ENCODE measurements at regions not wholly inside any gene's neighbourhood (a gene's known extent, or its start where the extent isn't known, plus 50 kb on each side); places are given as distances from the start of the nearest gene placed in this dataset.

DNA sequence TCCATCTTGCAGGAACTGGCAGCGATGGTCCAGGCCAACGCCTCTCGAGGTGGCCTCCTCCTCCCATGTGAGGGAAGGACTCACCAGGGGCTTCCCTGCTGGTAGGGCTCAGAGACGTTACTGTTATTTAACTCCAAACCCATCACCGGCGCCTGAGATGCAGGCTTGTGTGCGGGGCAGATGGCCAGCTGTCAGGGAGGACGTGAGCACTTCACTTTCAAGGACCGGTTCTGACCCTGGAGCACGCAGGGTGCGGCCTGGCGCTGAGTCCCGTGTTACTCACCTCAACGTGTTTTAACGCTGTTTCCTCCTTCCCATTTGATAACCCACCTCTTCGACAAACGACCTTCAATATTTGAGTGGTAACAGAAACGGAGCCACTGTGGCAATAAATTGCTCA is 350.2 kb downstream of the ZNF516 start:
- CTCF ChIA-PET: no interaction called here

DNA sequence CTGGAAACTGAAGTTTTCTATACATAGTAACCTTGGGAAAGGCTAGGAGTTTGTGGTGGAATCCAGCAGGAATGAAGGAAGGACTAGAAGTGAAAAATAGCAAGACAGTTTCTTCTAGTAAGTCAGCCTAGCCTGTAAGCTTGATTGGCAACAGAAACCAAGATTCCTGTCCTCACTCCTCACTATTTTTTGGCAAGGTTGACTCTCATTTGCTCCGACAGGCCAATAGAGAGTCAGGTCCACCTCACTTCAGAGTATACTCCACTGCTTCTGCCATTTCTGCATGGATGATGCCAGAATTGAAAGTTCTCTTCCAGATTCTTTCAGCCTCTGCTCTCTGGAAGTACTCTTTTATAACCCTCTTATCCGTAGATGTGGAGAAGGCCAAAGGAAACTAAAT is 352.4 kb downstream of the ZNF516 start:
- CTCF ChIA-PET: no interaction called here
- no peaks in the 10 kb centered on the region for H3K36me3 Mint-ChIP-seq
- no peaks in the 10 kb centered on the region for H3K27me3 Mint-ChIP-seq
- H3K27ac Mint-ChIP-seq: no peak overlapping the region
- H3K4me3 Mint-ChIP-seq: no peak overlapping the region
- no peak for DNase-seq
- no peaks in the 10 kb centered on the region for H3K9me3 Mint-ChIP-seq
- H3K4me1 Mint-ChIP-seq: no peaks in the 10 kb centered on the region

More for the DNA sequence above, 350.2 kb downstream of the ZNF516 start:
- H3K4me1 Mint-ChIP-seq: no peaks in the 10 kb centered on the region
- no peak overlapping the region for H3K4me3 Mint-ChIP-seq
- no peaks in the 10 kb centered on the region for H3K9me3 Mint-ChIP-seq
- DNase-seq: no peak
- no peak overlapping the region for H3K27ac Mint-ChIP-seq
- H3K27me3 Mint-ChIP-seq: no peaks in the 10 kb centered on the region
- H3K36me3 Mint-ChIP-seq: no peaks in the 10 kb centered on the region

DNA sequence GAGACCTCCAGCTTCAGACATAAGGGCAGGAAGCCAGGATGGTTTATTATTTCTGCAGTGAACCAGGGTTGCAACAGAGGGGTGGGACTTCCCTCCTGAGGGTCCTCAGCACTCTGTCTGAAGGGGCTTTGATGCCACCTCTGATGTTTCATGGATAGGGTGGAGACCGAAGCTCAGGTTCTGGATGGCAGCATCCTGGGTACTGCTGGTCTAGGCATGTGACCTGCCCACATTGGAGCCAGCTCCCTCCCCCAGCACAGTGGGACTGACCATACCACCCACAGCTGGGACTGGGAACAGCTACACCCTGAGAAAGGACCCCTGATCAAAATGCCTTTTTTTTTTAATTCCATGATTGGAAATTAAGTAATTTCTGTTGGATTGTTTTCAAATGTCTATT is 355.2 kb downstream of the ZNF516 start:
- Mint-ChIP-seq H3K4me1 (no peaks in the 10 kb centered on the region), H3K27ac (no peak overlapping the region), H3K9me3 (no peaks in the 10 kb centered on the region), H3K36me3 (no peaks in the 10 kb centered on the region), H3K27me3 (no peaks in the 10 kb centered on the region), H3K4me3 (no peak overlapping the region)
- CTCF ChIA-PET: no interaction called here
- DNase-seq: no peak

DNA sequence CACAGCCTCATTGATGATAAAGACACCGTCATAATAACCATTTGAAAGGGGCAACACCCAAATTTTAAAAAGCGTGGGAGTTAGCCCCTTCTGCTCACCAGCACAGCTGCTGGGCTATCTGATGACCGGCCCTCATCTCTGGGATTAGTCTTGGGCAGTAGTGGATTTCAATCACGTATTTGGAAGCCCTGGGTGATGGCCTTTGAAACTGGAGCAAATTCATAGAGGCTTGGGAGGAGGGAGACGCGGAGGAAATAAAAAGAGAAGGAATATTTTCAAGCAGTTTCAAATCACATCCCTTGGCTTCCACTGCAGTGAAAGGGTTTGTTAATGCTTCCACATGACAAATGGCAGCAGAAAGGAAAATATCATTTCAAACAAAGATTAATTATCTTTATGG is 357.8 kb downstream of the ZNF516 start:
- H3K27me3 Mint-ChIP-seq: no peaks in the 10 kb centered on the region
- peaks cover 5% of the 10 kb centered on the region for H3K9me3 Mint-ChIP-seq
- no peak overlapping the region for H3K27ac Mint-ChIP-seq
- CTCF ChIA-PET: no interaction called here
- H3K4me3 Mint-ChIP-seq: no peak overlapping the region
- H3K4me1 Mint-ChIP-seq: peaks cover 6% of the 10 kb centered on the region
- no peaks in the 10 kb centered on the region for H3K36me3 Mint-ChIP-seq
- no peak for DNase-seq

DNA sequence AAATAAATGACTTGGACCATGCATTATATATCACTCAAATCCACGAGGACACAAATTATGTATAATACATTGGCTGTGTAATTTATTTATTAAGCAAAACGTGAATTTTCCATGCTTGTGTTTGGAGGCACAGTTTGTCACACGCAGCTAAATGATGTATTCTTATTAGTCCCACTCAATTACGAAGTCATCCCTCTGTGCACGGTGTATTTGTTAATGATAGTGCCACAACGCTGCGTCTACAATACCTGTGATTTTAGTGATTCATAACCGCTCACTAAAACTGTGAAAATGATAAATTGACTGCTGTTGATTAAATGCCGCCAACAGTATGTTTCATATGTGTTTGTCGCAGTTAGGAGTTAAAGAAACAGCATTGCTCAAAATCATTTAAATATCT is 358.3 kb downstream of the ZNF516 start:
- H3K27me3 Mint-ChIP-seq: no peaks in the 10 kb centered on the region
- peaks cover 5% of the 10 kb centered on the region for H3K9me3 Mint-ChIP-seq
- DNase-seq: no peak
- CTCF ChIA-PET: no interaction called here
- H3K27ac Mint-ChIP-seq: no peak overlapping the region
- no peak overlapping the region for H3K4me3 Mint-ChIP-seq
- peaks cover 6% of the 10 kb centered on the region for H3K4me1 Mint-ChIP-seq
- no peaks in the 10 kb centered on the region for H3K36me3 Mint-ChIP-seq

DNA sequence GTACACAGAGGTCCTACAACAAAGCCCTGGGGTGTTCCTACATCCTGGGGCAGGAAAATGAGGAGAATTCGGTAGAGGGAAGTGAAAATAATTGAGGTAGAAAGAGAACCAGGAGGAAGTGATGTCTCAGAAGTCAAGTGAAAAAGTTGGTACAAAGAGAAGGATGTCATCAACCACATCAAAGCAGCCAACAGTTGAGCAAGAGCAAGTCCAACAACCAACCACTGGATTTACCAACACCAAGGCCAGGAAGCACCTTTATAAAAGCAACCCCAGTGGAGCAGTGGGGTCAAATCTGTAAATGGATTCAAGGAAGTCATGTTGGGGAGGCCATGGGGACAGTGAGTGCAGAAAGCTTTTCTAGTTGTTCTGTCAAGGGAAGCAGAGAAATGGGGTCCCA is 360.4 kb downstream of the ZNF516 start:
- no peaks in the 10 kb centered on the region for H3K36me3 Mint-ChIP-seq
- no peaks in the 10 kb centered on the region for H3K27me3 Mint-ChIP-seq
- no peak for DNase-seq
- H3K4me3 Mint-ChIP-seq: no peak overlapping the region
- H3K9me3 Mint-ChIP-seq: peaks cover 5% of the 10 kb centered on the region
- H3K4me1 Mint-ChIP-seq: peaks cover 6% of the 10 kb centered on the region
- CTCF ChIA-PET: no interaction called here
- H3K27ac Mint-ChIP-seq: no peak overlapping the region

DNA sequence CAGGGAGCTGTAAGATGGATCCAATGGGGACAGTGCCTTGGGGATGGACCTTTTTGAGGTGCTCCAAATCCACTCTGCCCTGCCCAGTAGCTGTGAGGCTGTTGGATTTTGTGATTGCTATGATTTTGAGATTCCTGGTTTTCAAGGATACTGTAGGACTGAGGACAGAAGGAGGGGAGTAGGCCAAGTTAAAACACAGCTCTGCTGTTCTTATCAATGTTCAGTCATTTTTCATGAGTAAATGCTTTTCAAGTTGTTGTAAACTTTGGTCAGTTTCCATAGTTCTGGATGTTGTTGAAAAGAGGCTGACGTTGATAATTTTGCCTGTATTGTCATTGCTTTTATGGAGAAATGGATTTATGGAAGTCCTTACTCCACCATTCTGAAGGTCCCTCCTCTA is 361.2 kb downstream of the ZNF516 start:
- Mint-ChIP-seq H3K36me3 (no peaks in the 10 kb centered on the region), H3K4me3 (no peak overlapping the region), H3K4me1 (peaks cover 6% of the 10 kb centered on the region), H3K9me3 (peaks cover 5% of the 10 kb centered on the region), H3K27me3 (no peaks in the 10 kb centered on the region), H3K27ac (no peak overlapping the region)
- no peak for DNase-seq
- CTCF ChIA-PET: no interaction called here

DNA sequence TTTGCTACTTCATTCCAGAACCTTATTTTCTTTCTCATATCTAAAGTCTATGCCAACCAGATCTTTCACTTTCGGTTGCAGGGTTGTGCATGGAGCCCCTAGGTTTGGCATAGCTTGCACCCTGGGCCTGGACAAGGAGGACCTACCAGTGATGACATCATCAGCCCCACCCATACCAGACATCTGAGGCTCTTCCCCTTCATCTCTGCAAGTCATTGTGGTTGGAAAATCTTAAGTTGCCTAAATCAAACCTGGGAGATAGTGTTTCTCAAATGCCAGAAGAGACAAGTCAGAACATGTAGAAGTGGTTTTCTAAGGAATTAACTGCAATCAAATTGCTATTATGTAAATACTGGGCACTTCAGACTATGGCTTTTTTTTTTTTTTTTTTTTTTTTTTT is 363.3 kb downstream of the ZNF516 start:
- Mint-ChIP-seq H3K36me3 (no peaks in the 10 kb centered on the region), H3K4me1 (peaks cover 6% of the 10 kb centered on the region), H3K9me3 (peaks cover 5% of the 10 kb centered on the region), H3K27me3 (no peaks in the 10 kb centered on the region), H3K4me3 (no peak overlapping the region), H3K27ac (no peak overlapping the region)
- CTCF ChIA-PET: no interaction called here
- DNase-seq: no peak

DNA sequence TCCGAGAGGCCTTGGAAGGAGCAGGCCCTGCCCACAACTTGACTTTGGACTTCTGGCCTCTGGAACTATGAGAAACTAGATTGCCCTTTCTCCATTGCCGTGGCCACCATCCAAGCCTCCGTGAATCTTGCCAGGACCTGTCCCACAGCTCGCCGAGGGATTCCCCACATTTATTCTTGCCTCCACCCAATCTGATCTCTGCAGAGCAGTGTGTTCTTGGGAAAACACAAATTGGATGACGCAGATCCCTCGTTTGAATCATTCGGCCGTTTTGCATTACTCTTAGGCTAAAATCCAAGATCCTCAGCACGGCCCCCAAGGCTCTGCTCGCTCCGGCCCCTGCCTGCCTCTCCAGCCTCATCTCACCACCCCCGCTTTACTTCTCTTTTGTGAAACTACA is 364.2 kb downstream of the ZNF516 start:
- DNase-seq: no peak
- H3K4me1 Mint-ChIP-seq: peaks cover 6% of the 10 kb centered on the region
- H3K9me3 Mint-ChIP-seq: peaks cover 5% of the 10 kb centered on the region
- H3K27ac Mint-ChIP-seq: no peak overlapping the region
- CTCF ChIA-PET: no interaction called here
- no peaks in the 10 kb centered on the region for H3K27me3 Mint-ChIP-seq
- H3K36me3 Mint-ChIP-seq: no peaks in the 10 kb centered on the region
- H3K4me3 Mint-ChIP-seq: no peak overlapping the region

DNA sequence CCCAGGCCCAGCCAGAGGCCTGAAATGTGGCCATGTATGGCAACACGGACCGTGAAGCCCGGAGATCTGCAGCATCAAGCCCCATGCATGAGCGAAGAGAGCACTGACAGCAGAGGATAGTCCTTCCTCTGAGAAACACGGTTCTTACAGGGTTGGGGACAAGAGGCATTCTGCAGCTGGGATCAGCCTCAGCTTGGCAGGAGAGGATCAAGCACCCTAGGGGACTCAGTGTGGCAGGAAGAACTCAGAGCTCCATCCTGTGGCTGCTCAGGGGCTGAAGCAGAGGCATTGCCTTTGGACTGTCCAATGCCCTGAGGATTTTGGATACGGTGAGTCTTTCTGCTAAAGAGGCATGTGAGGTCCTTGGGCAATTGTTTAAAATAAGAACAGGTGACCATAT is 368.7 kb downstream of the ZNF516 start:
- CTCF ChIA-PET: no interaction called here
- Mint-ChIP-seq H3K4me1 (no peaks in the 10 kb centered on the region), H3K4me3 (no peak overlapping the region), H3K36me3 (no peaks in the 10 kb centered on the region), H3K9me3 (no peaks in the 10 kb centered on the region), H3K27me3 (no peaks in the 10 kb centered on the region), H3K27ac (no peak overlapping the region)
- DNase-seq: no peak

DNA sequence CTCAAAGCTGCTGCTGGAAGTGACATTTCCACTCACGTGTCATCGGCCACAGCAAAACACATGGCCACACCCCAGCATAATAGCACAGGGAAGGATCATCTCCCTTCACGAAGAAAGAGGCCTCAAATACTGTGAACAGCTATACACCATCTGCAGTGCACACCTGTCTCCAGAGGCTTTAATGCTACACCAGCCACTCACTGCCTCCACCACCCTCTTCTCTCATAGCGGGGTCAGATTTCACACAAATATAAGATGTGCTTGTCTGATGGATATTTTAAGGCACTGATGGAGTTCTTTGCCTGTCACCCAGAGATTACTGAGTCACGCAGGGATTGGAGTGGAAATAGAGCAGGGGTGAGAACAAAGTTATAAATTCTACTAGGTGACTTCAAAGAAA is 374.0 kb downstream of the ZNF516 start:
- no peaks in the 10 kb centered on the region for H3K4me1 Mint-ChIP-seq
- H3K27ac Mint-ChIP-seq: no peak overlapping the region
- H3K27me3 Mint-ChIP-seq: no peaks in the 10 kb centered on the region
- DNase-seq: no peak
- CTCF ChIA-PET: no interaction called here
- H3K36me3 Mint-ChIP-seq: no peaks in the 10 kb centered on the region
- no peaks in the 10 kb centered on the region for H3K9me3 Mint-ChIP-seq
- no peak overlapping the region for H3K4me3 Mint-ChIP-seq

DNA sequence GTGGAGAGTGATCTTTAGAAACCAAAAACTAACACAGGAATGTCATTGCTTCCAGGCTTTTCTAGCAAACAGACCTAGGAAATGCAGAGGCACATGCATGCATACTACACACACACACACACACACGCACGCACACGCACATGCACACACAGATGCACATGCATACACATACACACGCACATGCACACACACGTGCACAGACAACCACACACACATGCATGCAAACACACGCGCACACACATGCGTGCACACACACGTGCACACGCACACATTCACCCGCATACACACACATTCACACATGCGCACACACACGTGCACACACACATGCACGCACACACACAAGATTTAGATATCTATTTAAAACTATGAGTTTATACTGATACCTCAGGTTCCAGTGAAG is 379.5 kb downstream of the ZNF516 start:
- no peak for DNase-seq
- Mint-ChIP-seq H3K27ac (no peak overlapping the region), H3K4me3 (no peak overlapping the region), H3K4me1 (no peaks in the 10 kb centered on the region), H3K27me3 (no peaks in the 10 kb centered on the region), H3K9me3 (no peaks in the 10 kb centered on the region), H3K36me3 (no peaks in the 10 kb centered on the region)
- CTCF ChIA-PET: no interaction called here

DNA sequence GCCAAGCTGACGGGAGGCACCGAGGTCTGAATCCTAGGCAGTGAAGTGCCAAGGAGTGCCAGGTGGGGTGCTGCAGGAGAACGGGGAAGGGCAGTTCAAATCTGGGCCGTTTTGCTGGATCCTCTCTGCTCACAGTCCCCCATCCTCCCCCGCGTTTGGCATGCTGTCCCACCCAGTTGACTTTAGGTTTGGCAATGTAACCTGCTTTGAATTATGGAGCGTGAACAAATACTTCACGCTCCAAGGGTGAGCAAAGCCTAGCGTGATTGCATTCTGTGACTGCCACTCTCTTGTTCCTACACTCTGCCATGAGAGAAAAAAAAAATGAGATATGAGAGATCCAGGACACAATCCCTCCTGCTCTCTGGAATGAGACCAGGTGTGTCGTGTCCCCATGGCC is 381.9 kb downstream of the ZNF516 start:
- H3K27me3 Mint-ChIP-seq: no peaks in the 10 kb centered on the region
- no peaks in the 10 kb centered on the region for H3K36me3 Mint-ChIP-seq
- H3K4me3 Mint-ChIP-seq: no peak overlapping the region
- no peak for DNase-seq
- H3K4me1 Mint-ChIP-seq: no peaks in the 10 kb centered on the region
- H3K27ac Mint-ChIP-seq: no peak overlapping the region
- no peaks in the 10 kb centered on the region for H3K9me3 Mint-ChIP-seq
- CTCF ChIA-PET: no interaction called here

DNA sequence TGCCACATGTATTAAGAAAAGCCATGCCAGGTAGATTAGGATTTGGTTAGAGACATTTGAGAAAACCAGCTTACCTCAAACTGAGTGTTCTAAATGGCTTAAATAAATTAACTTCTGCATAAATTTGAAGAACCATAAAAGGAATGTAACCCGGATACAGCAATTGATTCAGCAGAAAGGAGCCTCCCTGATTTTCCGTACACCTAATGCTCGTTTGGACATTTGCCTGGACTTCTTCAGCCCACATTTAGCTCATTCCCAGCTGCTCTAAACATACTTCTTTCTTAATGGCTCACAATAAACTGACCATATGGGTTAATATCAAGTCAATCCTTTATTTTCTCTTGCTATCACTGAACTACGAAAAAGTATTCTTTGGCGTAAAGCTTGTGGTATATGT is 392.4 kb downstream of the ZNF516 start:
- DNase-seq: no peak
- Mint-ChIP-seq H3K9me3 (peaks cover 5% of the 10 kb centered on the region), H3K27ac (no peak overlapping the region), H3K36me3 (no peaks in the 10 kb centered on the region), H3K4me1 (no peaks in the 10 kb centered on the region), H3K27me3 (no peaks in the 10 kb centered on the region), H3K4me3 (no peak overlapping the region)
- CTCF ChIA-PET: no interaction called here

DNA sequence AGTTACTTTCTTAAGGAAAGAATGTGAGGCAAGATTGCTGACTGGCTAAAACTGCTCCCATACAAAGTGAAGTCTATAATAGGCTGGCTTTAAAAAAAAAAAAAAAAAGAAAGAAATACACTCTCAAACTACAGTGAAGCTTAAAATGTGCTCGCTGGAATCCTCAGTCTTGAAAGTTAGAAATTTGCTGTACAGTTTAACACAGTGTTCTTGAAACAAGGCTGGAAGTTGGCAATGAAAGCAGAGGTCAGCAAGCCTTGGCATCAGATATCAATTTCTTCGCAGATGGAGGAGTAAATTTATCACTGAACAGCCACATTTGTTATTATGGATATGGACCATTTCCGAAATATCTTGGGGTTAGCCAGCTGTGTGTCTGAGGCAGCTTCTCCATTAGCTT is 392.9 kb downstream of the ZNF516 start:
- DNase-seq: no peak
- peaks cover 5% of the 10 kb centered on the region for H3K9me3 Mint-ChIP-seq
- no peak overlapping the region for H3K4me3 Mint-ChIP-seq
- H3K36me3 Mint-ChIP-seq: no peaks in the 10 kb centered on the region
- H3K27ac Mint-ChIP-seq: no peak overlapping the region
- CTCF ChIA-PET: no interaction called here
- no peaks in the 10 kb centered on the region for H3K4me1 Mint-ChIP-seq
- no peaks in the 10 kb centered on the region for H3K27me3 Mint-ChIP-seq

DNA sequence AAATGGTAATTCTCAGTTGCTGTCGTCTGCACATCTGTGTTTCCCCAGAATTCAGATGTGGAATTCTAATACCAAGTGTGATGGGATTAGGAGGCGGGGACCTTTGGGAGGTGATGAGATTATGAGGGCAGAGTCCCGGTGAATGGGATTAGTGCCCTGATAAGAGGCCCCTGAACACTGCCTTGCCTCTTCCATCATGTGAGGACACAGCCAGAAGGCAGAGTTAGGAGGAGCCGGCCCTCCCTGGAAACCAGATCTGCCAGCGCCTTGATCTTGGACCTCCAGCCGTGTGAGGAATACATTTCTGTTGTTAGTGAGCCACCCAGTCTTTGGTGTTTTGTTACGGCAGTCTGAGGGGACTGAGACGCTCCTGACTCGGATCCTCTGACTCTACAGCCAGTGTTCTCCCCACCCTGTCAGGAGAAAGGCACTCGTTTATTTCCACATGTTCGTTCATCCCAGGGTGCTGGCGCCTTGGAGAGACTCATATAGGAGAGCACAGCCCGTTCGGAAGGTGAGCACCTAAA is 395.0 kb downstream of the ZNF516 start:
- Mint-ChIP-seq H3K27ac (no peak overlapping the region), H3K9me3 (peaks cover 5% of the 10 kb centered on the region), H3K4me3 (no peak overlapping the region), H3K4me1 (no peaks in the 10 kb centered on the region), H3K27me3 (no peaks in the 10 kb centered on the region), H3K36me3 (no peaks in the 10 kb centered on the region)
- DNase-seq: no peak
- CTCF ChIA-PET: no interaction called here

Data from activated naive CD4-positive, alpha-beta T cell treated with anti-CD3 and anti-CD28 coated beads, Interleukin-2, amount 10 ng/mL, durations not matched to agents 7 days and 5 days (primary cell).